Gastrocnemius medialis (tissue), 4 donors: ENCODE measurements at regions not wholly inside any gene's neighbourhood (a gene's known extent, or its start where the extent isn't known, plus 50 kb on each side); places are given as distances from the start of the nearest gene placed in this dataset.

ENCODE experiments used
- POLR2A ChIP-seq, 2 donors: fragments of 450-650 bp; IDR thresholded peaks; one replicate each; pipeline ENCODE4 v1.6.1; 2017; ENCODE audit warnings: antibody characterized with exemption in 2 of 2, mild to moderate bottlenecking in 2 of 2, moderate library complexity in 2 of 2
- TF ChIP-seq, protein P1 (sequence below), 5 experiments: fragments of 450-650 bp in 3 of 5; fragments of 200-600 bp in 2 of 5; sonication (generic) in 2 of 5; IDR thresholded peaks in 4 of 5; conservative IDR thresholded peaks in 1 of 5; 1 replicate in 4 of 5; 2 replicates in 1 of 5; pipeline ENCODE4 v1.5.1; 2016 to 2019; ENCODE audit warnings: antibody characterized with exemption in 5 of 5, mild to moderate bottlenecking in 3 of 5, moderate library complexity in 3 of 5

DNA sequence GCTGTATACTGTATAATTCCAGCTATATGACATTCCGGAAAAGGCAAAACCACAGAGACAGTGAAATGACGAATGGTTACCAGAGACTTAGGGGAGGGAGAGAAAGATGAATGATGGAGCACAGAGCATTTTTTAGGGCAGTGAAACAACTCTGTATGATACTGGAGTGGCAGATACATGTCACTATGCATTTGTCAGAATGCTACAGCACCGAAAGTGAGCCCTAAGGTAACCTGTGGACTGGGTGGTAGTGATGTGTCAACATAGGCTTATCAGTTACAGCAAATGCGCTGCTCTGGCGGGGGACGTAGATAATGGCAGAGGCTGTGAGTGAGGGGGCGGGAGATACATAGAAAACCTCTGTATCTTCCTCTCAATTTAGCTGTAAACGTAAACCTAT is 201.3 kb upstream of the SSTR4 start:
- TF ChIP-seq POLR2A (IDR thresholded peaks at IDR 0.05): no peak
- TF ChIP-seq, protein P1, sequence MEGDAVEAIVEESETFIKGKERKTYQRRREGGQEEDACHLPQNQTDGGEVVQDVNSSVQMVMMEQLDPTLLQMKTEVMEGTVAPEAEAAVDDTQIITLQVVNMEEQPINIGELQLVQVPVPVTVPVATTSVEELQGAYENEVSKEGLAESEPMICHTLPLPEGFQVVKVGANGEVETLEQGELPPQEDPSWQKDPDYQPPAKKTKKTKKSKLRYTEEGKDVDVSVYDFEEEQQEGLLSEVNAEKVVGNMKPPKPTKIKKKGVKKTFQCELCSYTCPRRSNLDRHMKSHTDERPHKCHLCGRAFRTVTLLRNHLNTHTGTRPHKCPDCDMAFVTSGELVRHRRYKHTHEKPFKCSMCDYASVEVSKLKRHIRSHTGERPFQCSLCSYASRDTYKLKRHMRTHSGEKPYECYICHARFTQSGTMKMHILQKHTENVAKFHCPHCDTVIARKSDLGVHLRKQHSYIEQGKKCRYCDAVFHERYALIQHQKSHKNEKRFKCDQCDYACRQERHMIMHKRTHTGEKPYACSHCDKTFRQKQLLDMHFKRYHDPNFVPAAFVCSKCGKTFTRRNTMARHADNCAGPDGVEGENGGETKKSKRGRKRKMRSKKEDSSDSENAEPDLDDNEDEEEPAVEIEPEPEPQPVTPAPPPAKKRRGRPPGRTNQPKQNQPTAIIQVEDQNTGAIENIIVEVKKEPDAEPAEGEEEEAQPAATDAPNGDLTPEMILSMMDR (IDR thresholded peaks at IDR 0.05 in 4 of 5, conservative IDR thresholded peaks at IDR 0.05 in 1 of 5): no peak
